Hematopoietic multipotent progenitor cell treated with erythropoietin and hydrocortisone succinate and interleukin-3 and kit ligand, for 8 days (in vitro differentiated cells): ENCODE measurements at regions not wholly inside any gene's neighbourhood (a gene's known extent, or its start where the extent isn't known, plus 50 kb on each side); places are given as distances from the start of the nearest gene placed in this dataset.

Source experiments
- DNase-seq: peaks from one replicate; pipeline ENCODE4 v3.0.0-alpha.2; 2015

DNA sequence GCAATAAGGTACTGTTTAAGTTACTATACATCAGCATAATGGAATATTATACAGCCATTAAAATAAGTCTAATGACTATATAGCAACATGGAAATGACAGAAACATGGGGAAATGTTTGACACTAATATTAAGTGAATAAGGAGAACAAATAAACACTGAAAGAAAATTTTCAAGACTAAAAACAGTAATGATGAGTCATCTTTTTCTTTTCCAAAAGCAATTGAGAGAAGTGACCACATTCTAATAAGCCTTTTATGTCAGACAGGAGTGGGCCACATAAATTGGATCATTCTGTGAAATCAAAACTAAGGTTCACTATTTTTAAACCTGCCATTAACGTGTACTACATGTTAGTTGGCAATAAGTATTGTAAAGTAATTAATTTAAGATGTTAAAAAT is 187.5 kb downstream of the AHR start:
- DNase-seq, result no peak

- DNase-seq, result no peak
Measured at GRCh38 chr7:17486835-17487234, 188.4 kb downstream of the AHR start.

- no peak for DNase-seq
Measured at GRCh38 chr7:17487343-17487742, 188.9 kb downstream of the AHR start.

DNA sequence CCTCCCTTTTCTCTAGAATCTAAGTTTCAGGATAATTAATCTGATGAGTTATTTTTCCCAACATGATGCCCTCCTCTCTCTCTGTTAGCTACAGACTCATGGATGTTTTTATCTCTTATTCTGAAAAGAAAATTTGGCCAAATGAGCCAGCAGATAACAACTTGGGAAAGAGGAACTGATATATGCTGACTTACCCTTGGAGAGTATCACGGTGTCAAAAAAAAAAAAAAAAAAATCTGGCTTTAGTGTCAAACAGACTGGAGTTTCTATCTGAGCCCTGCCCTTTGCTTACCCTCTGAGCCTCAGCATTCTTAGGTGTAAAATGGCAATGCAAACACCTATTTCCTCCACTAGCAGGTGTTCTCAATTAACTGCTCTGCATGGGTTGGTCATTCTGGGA is 190.4 kb downstream of the AHR start:
- no peak for DNase-seq

- DNase-seq, result no peak
Measured at GRCh38 chr7:17489961-17490360, 191.5 kb downstream of the AHR start.

GRCh38 chr7:17490825-17491224 is 192.4 kb downstream of the AHR start:
- DNase-seq, result no peak

DNA sequence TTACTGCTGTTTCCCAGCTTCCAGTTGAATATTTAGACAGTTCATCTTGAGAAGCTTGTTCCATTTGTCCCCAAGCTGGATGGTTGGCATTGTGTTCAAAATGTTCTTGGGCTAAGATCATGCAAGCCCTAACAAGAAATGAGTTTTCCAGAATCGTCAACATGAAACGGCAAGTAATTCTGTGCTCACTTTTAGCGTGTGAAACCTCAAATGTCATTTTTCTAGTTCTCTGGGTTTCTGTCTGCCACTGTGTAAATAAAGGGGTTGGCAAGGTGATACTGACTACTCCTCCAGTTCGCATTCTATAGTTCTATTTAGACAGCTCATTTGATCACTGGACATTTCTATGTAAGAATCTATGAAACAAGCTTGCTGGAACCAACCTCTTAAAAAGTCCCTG is 194.0 kb downstream of the AHR start:
- no peak for DNase-seq

DNA sequence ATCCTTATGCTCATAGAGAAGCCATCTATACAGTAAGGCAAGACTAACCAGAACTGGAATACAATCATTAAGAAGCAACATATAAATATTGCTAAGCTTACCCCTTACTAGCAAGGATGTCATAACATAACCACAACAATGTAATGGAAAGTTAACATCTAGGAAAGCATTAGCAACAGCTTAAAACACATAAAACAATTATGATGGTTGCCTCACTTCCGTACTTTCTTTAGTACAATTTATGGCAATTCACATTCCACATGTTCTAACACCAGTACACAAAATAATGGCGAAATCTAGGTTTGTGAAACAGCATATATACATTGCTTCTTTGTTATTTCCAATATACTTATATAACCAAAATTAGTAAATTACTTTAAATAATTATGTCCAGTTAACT is 195.0 kb downstream of the AHR start:
- DNase-seq, result no peak

- DNase-seq, result no peak
Measured at GRCh38 chr7:17495655-17496394, 197.4 kb downstream of the AHR start.

- DNase-seq, result no peak
Measured at GRCh38 chr7:17497136-17497535, 198.7 kb downstream of the AHR start.

DNA sequence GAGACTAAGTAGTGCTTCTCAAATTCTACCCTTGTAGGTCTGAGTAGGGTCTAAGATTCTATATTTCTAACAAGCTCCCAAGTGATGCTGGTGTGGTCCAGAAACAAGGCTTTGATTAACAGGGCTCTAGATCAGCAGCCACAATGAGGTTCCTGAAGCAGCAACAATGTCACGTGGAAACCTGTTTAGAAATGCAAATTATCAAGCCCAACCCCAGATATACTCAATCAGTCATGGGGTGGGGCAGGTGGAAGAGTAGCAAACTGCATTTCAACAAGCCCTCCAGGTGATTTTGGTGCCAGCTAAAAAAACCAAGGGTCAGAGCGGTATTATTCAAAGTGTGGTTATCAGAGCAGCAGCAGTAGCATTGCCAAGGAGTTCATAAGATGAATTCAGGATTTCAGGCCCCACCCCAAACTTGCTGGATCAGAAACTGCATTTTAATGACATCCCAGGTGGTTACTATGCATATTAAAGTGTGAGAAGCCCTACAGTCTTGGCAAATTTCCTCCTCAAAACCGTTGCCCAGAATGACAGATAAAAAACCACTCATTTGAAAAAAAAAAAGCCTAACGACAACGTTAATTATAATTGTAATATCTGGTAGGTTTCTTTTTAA is 199.2 kb downstream of the AHR start:
- peak; percentile 25 for DNase-seq

DNA sequence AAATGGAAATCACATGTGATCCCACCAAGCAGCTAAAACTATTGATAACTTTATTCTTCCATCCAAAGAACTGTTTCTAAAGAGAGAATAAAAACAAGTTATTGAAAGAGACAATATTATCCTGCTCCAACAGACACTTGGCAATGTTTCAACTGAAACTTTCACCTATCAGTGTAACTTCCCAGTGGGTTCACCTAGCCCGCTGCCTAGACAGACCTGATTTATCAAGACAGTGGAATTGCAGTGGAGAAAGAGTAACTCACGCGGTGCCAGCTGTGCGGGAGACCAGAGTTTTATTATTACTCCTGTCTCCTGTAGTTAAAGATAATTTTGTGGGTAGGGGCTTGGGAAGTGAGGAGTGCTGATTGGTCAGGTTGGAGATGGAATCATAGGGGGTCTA is 199.8 kb downstream of the AHR start:
- peak; percentile 27 for DNase-seq

GRCh38 chr7:17500736-17501135 is 202.3 kb downstream of the AHR start:
- DNase-seq, result no peak

GRCh38 chr7:17501441-17502212 is 203.2 kb downstream of the AHR start:
- no peak for DNase-seq

GRCh38 chr7:17502213-17503060 is 204.0 kb downstream of the AHR start:
- no peak for DNase-seq

- DNase-seq, result no peak
Measured at GRCh38 chr7:17506095-17506494, 207.6 kb downstream of the AHR start.

DNA sequence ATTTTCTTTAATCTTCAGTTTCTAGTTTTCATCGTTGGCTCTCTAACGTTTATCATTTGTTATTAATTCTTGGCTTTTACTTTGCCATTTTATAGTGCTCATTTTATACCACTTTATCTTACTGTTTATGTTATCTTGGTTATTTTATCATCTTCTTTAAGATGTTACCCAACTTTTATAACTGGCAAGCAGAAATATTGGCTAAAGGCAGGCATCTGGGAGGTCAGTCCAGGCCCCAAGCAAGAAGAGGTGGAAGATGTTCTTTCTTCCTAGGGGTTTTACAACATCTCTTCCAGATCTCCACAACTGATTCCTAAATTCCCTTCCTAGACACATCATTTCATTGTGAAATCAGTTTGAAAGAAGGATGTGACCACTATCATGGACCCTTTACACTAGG is 208.1 kb downstream of the AHR start:
- no peak for DNase-seq

DNA sequence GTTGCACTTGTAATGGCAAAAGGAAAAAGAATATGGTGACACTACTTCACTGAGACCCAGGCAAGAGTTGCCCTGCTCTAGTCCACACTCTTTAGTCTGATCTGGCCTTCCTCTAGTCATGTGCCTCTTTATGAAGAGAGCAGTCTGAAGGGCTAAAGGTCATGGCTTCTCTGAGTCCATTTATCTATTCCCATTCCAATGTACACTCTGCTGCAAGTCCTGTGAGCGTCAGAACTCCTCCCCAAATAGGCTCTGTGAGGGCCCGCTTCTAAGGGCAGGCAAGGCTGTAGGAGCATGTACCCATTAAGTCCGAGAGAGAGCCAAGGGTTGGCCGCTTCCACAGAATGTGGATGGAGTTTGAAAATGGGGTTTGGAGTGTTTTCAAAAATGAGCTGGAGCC is 209.3 kb downstream of the AHR start:
- no peak for DNase-seq

DNA sequence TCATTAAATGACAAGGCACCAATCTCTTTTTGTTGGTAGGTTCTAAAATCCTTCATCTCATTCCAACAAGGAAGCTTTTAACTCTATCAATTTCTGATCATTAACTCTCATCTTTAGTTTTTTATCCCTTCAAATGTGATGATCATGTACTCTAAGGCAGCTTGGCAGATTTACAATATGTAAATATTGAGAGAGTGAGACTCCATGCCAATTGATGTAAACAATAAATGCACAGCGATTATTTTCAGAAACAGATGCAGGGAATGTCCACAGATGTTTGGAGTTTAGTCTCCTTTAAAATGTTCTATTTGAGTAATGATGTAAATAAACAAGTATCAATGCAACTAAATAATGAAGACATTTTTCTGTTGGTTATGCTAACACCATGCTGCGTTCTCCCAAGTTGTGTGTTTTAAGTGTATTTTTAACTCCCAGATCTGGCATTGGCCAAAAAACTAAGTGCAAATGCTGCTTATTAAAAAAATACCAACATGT is 213.8 kb downstream of the AHR start:
- DNase-seq, result no peak

DNA sequence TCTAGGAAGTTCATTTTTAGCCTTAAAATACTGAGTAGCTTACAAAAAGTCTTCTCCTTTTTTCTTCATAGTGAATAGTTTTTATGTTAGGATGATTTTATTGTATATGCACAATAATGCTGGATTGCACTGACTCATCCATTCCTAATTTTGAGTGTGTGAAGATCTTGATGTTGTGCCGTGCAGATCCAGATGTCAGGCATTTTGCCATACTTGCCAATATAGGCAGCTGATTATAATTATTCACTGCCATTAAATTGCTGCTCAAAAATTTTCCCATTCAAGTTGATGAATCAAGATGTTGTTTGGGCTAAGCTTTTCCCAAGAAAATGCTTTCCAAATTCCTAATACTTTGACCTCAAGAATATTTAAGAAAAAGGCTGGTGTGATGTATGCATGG is 218.3 kb downstream of the AHR start:
- DNase-seq, result no peak

- DNase-seq, result no peak
Measured at GRCh38 chr7:17520941-17521340, 222.5 kb downstream of the AHR start.

DNA sequence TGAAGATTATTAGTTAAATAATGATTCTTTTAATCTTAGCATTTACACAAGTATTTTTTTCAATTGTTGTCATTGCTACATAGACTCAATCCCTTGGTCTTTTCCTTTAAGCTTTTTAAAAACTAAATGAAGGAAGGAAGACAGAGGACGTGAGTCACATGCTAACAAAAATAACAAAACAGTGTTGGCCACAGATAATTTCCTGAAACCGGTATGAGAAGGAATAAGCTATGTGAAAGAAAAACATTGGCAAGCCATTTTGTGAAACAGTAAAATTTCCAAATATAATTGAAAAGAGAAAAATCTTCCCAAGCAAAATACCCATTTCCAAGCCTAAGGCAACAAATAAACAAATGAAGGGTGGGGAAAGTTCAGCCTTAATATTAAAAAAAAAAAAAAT is 223.0 kb downstream of the AHR start:
- DNase-seq, result no peak
